HL-60 (cell line): ENCODE measurements at regions not wholly inside any gene's neighbourhood (a gene's known extent, or its start where the extent isn't known, plus 50 kb on each side); places are given as distances from the start of the nearest gene placed in this dataset.

ENCODE experiments used
- DNase-seq, 2 experiments: peaks; one replicate each; pipeline ENCODE4 v3.0.0-alpha.2; 2010 to 2020; ENCODE audit warnings: low read depth in 1 of 2, low spot score in 1 of 2
- H3K27ac ChIP-seq: fragments of 250-450 bp; sonication (Bioruptor Pico); replicated peaks from 2 replicates; pipeline ENCODE4 v1.5.1; 2020; ENCODE audit warnings: mild to moderate bottlenecking, moderate library complexity
- H3K27me3 ChIP-seq: fragments of 250-450 bp; sonication (Bioruptor Pico); 2 replicates; pipeline ENCODE4 v1.5.1; 2021; ENCODE audit warnings: mild to moderate bottlenecking, moderate library complexity; ENCODE audit not compliant: insufficient read depth, poor library complexity, severe bottlenecking
- H3K4me3 ChIP-seq: replicated peaks from 2 replicates; pipeline ENCODE4 v1.5.1; 2011; ENCODE audit warnings: mild to moderate bottlenecking, control low read depth, low read length; ENCODE audit not compliant: insufficient read depth
- GABPA ChIP-seq: IDR thresholded peaks from 2 replicates; pipeline ENCODE4 v1.6.1; 2012; ENCODE audit warnings: low read depth
- POLR2AphosphoS5 ChIP-seq: IDR thresholded peaks from 2 replicates; pipeline ENCODE4 v1.6.1; 2012; ENCODE audit warnings: low read depth
- REST ChIP-seq: IDR thresholded peaks from 2 replicates; pipeline ENCODE4 v1.6.1; 2012; ENCODE audit warnings: low read depth; ENCODE audit not compliant: insufficient replicate concordance
- SPI1 ChIP-seq: IDR thresholded peaks from 2 replicates; pipeline ENCODE4 v1.6.1; 2012; ENCODE audit warnings: low read depth, mild to moderate bottlenecking, borderline replicate concordance
- TF ChIP-seq, protein P1 (sequence below): IDR thresholded peaks from one replicate; pipeline ENCODE4 v1.5.1; 2011; ENCODE audit warnings: low read length, control low read depth, inconsistent platforms; ENCODE audit not compliant: insufficient read depth

- Histone ChIP-seq H3K27me3 (no peaks in the 10 kb centered on the region), H3K27ac (no peak overlapping the region), H3K4me3 (no peak overlapping the region)
- DNase-seq = no peak
- TF ChIP-seq POLR2AphosphoS5 (no peak), GABPA (no peak), REST (no peak), SPI1 (no peak)
- TF ChIP-seq, protein P1, sequence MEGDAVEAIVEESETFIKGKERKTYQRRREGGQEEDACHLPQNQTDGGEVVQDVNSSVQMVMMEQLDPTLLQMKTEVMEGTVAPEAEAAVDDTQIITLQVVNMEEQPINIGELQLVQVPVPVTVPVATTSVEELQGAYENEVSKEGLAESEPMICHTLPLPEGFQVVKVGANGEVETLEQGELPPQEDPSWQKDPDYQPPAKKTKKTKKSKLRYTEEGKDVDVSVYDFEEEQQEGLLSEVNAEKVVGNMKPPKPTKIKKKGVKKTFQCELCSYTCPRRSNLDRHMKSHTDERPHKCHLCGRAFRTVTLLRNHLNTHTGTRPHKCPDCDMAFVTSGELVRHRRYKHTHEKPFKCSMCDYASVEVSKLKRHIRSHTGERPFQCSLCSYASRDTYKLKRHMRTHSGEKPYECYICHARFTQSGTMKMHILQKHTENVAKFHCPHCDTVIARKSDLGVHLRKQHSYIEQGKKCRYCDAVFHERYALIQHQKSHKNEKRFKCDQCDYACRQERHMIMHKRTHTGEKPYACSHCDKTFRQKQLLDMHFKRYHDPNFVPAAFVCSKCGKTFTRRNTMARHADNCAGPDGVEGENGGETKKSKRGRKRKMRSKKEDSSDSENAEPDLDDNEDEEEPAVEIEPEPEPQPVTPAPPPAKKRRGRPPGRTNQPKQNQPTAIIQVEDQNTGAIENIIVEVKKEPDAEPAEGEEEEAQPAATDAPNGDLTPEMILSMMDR = no peak
These were observed 383.5 kb downstream of the ARHGEF28 start for GRCh38 chr5:74009502-74009901.

DNA sequence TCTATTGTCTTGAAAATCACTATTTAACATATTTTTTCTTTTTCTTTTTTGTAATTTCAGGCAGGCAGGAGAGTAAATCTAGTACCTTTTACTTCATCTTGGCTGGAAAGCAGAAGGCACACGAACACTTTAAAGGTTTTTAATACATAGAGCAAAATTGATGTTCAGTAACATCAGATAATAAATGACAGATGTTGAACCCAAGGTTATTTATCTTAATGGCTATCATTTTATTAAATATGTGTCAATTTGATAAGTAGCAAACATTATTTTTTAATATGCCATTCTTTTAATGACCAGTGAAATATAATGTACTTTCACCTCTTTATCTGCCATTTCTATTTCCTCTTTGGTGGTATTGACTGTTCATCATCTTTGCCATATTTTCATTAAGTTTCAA is 381.2 kb downstream of the ARHGEF28 start:
- no peak for DNase-seq
- TF ChIP-seq SPI1 (no peak), REST (no peak), POLR2AphosphoS5 (no peak), GABPA (no peak)
- TF ChIP-seq, protein P1 = no peak
- Histone ChIP-seq H3K27me3 (no peaks in the 10 kb centered on the region), H3K27ac (no peak overlapping the region), H3K4me3 (no peak overlapping the region)

DNA sequence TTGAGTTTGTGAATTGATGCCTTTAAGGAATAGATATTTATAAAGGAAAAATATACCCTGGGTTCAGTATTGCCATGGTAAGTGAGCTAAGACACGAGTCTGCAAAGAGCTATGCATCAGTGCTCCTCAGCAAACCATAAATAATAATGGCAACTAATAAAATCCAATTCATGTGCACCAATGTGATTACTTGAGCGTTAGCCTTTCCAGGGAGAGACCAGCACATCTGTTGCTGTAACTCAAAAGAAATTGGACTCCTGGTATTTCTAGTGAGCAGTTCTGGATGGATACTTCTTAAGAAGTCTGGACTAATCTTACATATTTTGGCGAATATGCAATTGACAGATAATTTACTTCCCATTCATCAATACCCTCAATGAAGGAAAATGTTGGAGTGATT is 373.3 kb downstream of the ARHGEF28 start:
- no peaks in the 10 kb centered on the region for H3K27me3 ChIP-seq
- no peak overlapping the region for H3K27ac ChIP-seq
- no peak overlapping the region for H3K4me3 ChIP-seq
- TF ChIP-seq SPI1 (no peak), POLR2AphosphoS5 (no peak), GABPA (no peak), REST (no peak)
- TF ChIP-seq, protein P1 = no peak
- DNase-seq = no peak
